T-helper 1 cell treated with Interleukin-12 subunit alpha and Interleukin-12 subunit beta and Interleukin-4 antibody, amounts not matched to agents 30 μg/mL and 1 μg/mL, for 36 hours (primary cell): ENCODE measurements at regions not wholly inside any gene's neighbourhood (a gene's known extent, or its start where the extent isn't known, plus 50 kb on each side); places are given as distances from the start of the nearest gene placed in this dataset.

Source experiments
- H3K27ac Mint-ChIP-seq: one replicate; pipeline ENCODE4 v1.8.0; 2021; ENCODE audit warnings: mild to moderate bottlenecking, mixed read lengths
- H3K27me3 Mint-ChIP-seq: one replicate; pipeline ENCODE4 v1.8.0; 2021; ENCODE audit warnings: low read depth, mixed read lengths
- H3K36me3 Mint-ChIP-seq: one replicate; pipeline ENCODE4 v1.8.0; 2021; ENCODE audit warnings: low read depth, mixed read lengths
- H3K4me1 Mint-ChIP-seq: one replicate; pipeline ENCODE4 v1.8.0; 2021; ENCODE audit warnings: low read depth, mixed read lengths
- H3K4me3 Mint-ChIP-seq: one replicate; pipeline ENCODE4 v1.8.0; 2021; ENCODE audit warnings: mild to moderate bottlenecking, moderate library complexity, mixed read lengths
- H3K9me3 Mint-ChIP-seq: one replicate; pipeline ENCODE4 v1.8.0; 2021; ENCODE audit warnings: mixed read lengths

DNA sequence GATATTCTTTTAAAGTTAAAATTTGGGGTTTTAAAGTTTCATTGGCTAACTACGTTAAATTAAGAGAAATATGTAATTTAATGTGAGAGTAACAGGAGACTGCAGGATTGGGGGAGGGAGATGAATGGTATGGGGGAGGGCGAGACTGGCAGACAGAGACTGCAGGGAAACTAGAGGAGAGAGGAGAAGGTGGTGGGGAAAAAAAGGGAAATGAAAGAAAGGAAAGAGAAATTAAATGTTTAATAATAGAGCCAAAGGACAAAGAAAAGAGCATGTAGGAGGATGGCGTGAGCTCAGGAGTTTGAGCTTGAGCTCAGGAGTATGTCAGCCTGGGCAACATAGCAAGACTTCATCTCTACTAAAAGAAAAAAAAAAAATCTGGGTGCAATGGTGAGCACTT is 115.9 kb downstream of the RFC3 start:
- Mint-ChIP-seq H3K27ac (no peak overlapping the region), H3K9me3 (no peaks in the 10 kb centered on the region), H3K4me1 (no peaks in the 10 kb centered on the region), H3K4me3 (no peak overlapping the region), H3K27me3 (no peaks in the 10 kb centered on the region), H3K36me3 (no peaks in the 10 kb centered on the region)

DNA sequence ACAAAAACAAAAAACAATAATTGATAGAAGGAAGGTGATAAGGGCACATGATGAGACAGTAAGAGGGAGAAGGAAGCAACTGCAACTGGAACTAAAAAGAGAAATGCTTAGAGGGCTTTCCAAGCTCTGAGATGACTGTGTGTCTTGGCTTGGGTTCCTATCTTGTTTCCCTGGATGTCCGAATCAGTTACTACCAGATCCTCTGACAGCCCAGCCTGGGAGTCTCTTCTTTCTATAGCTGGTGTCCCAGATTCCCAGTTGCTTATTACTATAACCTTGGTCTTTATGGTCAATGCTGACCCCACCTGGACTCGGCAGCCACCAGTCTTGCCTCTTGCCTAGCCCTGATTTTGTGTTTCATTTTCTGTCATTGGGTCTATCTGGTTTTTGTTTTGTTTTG is 116.4 kb downstream of the RFC3 start:
- no peaks in the 10 kb centered on the region for H3K4me1 Mint-ChIP-seq
- no peaks in the 10 kb centered on the region for H3K9me3 Mint-ChIP-seq
- H3K27ac Mint-ChIP-seq, result no peak overlapping the region
- H3K36me3 Mint-ChIP-seq, result no peaks in the 10 kb centered on the region
- H3K27me3 Mint-ChIP-seq, result no peaks in the 10 kb centered on the region
- no peak overlapping the region for H3K4me3 Mint-ChIP-seq

DNA sequence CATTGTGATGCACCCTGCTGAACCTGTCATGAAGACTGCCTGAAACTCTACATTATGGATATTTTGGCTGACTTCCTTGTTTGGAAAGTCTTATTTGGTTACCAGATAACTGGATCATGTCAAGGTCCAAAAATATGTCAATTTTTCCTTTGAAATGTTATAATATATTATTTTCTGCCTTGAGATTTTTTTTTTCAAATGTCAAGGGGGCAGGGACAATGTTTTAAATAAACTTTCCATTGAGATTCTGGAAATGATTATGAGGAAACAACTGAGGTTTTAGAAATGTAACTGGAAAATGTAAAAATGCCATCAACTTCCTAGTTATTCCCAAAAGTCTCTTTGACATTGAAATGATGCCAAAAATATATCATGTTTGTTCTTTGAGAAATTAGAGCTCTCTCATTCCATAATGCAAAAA is 117.0 kb downstream of the RFC3 start:
- no peak overlapping the region for H3K4me3 Mint-ChIP-seq
- H3K36me3 Mint-ChIP-seq, result no peaks in the 10 kb centered on the region
- H3K27me3 Mint-ChIP-seq, result no peaks in the 10 kb centered on the region
- H3K4me1 Mint-ChIP-seq, result no peaks in the 10 kb centered on the region
- no peaks in the 10 kb centered on the region for H3K9me3 Mint-ChIP-seq
- no peak overlapping the region for H3K27ac Mint-ChIP-seq

DNA sequence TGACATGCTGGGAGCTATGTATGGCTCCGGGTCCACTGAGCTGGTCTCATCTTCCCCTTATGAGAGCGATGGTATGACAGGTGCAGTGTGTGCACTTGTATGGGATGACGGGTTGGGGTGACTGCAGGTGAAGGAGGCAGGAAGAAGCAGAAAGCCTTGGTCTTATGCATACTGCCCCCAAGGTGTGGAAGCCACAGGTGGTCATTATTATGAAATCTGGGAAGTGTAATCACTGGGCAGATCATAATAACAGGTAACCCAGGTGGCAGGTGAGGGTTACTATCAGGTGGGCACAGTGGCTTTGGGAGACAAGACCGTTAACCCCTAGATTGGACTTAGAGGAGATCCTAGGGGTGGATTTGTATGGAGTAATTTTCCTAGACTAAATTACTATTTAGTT is 118.0 kb downstream of the RFC3 start:
- no peaks in the 10 kb centered on the region for H3K27me3 Mint-ChIP-seq
- no peaks in the 10 kb centered on the region for H3K4me1 Mint-ChIP-seq
- H3K36me3 Mint-ChIP-seq, result no peaks in the 10 kb centered on the region
- no peak overlapping the region for H3K27ac Mint-ChIP-seq
- H3K4me3 Mint-ChIP-seq, result no peak overlapping the region
- no peaks in the 10 kb centered on the region for H3K9me3 Mint-ChIP-seq

DNA sequence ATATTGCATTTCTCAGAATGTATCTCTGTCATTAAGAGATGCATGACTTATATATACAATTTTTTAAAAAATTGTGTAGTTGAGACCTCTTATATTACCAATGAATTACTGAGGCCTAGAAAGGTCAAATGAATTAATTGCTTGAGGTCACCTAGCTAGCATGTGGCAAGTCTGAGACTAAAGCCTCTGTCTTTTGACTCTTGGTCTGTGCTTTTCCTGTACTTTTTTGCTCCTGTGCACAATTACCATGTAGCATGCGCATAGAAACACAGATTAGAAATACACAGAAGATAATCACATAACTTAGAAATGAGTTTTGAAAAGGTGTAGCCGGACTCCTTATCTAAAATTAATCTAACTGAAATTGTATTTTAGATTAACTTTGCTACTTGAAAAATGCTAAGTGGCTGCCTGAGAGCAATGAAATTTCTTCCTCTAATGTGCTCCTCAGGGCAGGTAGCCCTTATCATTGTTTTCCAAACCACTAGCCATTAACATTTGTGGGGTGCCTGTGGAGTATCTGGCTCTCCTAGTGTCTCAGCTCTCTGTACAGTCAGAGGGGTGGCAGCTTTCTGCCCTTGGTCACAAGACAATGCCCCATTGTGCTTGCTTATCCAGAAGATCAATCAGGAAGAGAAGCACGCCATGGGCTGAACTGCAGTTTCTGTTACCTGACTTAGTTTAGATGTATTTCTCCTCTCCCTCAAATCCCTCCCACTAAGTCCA is 119.6 kb downstream of the RFC3 start:
- H3K27ac Mint-ChIP-seq, result no peak overlapping the region
- no peaks in the 10 kb centered on the region for H3K4me1 Mint-ChIP-seq
- H3K36me3 Mint-ChIP-seq, result no peaks in the 10 kb centered on the region
- H3K27me3 Mint-ChIP-seq, result no peaks in the 10 kb centered on the region
- H3K4me3 Mint-ChIP-seq, result no peak overlapping the region
- H3K9me3 Mint-ChIP-seq, result no peaks in the 10 kb centered on the region

DNA sequence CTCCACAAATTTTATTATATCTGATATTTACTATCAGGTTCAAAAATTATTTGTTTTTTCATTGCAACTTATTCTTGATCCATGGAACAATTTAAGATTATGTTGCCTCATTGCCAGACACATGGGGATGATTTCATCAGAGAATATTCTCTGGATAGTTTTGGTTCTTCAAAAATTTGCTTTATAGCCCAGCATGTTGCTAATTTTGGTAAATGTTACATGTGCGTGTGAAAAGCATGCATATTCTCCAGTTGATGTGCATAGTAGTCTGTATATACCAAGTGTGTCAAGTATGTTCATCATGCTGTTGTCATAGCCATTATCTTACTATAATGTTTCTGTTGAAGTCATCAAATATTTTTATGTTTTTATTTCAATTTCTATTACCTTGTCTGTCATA is 122.3 kb downstream of the RFC3 start:
- no peak overlapping the region for H3K4me3 Mint-ChIP-seq
- H3K27ac Mint-ChIP-seq, result no peak overlapping the region
- H3K9me3 Mint-ChIP-seq, result no peaks in the 10 kb centered on the region
- no peaks in the 10 kb centered on the region for H3K36me3 Mint-ChIP-seq
- H3K4me1 Mint-ChIP-seq, result no peaks in the 10 kb centered on the region
- no peaks in the 10 kb centered on the region for H3K27me3 Mint-ChIP-seq

DNA sequence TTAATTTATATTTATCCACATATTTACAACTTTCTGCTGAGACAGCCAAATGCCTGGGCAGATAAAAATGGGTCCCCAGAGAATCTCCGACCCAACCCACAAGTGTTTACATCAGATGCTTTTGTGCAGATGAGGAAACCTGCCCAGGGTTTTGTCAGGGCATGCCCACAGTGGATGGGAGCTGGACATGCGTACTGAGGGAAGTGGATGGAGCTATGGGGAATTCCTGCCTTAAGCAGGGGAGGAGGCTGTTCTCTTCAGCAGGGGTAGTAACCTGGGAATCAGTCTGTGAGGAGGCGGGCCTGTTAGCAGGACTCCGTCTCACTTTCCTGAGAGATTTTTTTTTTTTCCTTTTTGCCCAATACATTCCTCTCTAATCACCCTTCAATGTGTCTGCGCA is 122.9 kb downstream of the RFC3 start:
- no peaks in the 10 kb centered on the region for H3K36me3 Mint-ChIP-seq
- no peaks in the 10 kb centered on the region for H3K27me3 Mint-ChIP-seq
- no peak overlapping the region for H3K4me3 Mint-ChIP-seq
- H3K4me1 Mint-ChIP-seq, result no peaks in the 10 kb centered on the region
- no peak overlapping the region for H3K27ac Mint-ChIP-seq
- H3K9me3 Mint-ChIP-seq, result no peaks in the 10 kb centered on the region

DNA sequence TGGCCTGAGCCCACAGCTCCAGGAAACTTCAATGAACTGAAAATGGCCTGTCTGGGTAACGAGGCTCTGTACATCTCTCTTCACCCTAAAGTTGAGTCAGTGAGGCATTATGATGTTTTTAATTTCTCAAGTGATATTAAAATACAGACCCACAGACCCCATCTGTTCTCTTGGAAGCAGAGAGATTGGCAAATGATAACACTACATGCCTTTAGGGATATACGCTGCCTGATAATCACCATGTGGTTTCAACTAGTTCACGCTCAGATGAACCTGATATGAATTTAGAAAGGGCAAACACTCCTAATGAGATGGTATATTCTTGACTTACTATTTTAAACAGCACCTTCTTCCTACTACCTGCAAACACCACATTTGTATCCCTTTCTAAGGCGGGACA is 127.5 kb downstream of the RFC3 start:
- Mint-ChIP-seq H3K4me1 (no peaks in the 10 kb centered on the region), H3K27ac (no peak overlapping the region), H3K4me3 (no peak overlapping the region), H3K27me3 (no peaks in the 10 kb centered on the region), H3K36me3 (no peaks in the 10 kb centered on the region), H3K9me3 (no peaks in the 10 kb centered on the region)

DNA sequence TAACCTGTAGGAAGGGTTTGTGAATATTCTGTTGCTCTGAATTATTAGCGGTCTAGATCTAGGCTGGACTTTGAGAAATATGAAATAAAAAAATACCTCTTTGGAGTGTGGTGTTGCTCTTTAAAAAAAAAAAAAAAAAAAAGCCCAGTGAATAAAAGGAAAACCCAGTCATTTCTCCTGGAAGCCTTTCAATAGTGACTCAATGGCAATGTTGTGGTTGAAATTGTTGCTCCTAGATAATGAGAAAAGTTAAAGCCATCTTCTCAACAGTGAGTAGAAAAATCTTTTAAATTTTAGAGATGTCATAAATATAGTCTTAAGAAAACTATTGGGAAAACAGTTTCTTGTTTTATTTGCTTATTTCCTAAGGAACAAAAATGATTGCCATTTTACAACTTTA is 135.3 kb downstream of the RFC3 start:
- no peak overlapping the region for H3K4me3 Mint-ChIP-seq
- H3K4me1 Mint-ChIP-seq, result no peaks in the 10 kb centered on the region
- no peaks in the 10 kb centered on the region for H3K36me3 Mint-ChIP-seq
- no peak overlapping the region for H3K27ac Mint-ChIP-seq
- H3K9me3 Mint-ChIP-seq, result no peaks in the 10 kb centered on the region
- no peaks in the 10 kb centered on the region for H3K27me3 Mint-ChIP-seq

DNA sequence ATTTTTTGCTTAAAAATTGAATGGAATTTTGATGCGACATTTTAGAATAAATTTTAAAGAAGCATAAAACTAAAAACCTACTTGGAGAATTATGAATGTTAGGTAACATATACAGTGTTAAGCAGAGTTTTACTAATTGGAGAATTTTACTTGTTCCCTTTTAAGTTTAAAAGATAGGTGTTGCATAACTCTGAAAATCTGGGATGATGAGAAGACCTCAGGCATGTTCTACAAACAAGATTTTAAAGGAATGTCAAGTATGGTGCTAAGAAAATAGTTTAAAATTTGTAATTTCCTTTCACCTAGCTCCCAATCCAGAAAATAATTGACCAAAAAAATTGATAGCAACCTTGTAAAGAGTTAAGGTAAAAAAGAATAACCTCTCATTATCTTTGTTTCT is 135.8 kb downstream of the RFC3 start:
- Mint-ChIP-seq H3K27me3 (no peaks in the 10 kb centered on the region), H3K4me1 (no peaks in the 10 kb centered on the region), H3K36me3 (no peaks in the 10 kb centered on the region), H3K9me3 (no peaks in the 10 kb centered on the region), H3K27ac (no peak overlapping the region), H3K4me3 (no peak overlapping the region)

DNA sequence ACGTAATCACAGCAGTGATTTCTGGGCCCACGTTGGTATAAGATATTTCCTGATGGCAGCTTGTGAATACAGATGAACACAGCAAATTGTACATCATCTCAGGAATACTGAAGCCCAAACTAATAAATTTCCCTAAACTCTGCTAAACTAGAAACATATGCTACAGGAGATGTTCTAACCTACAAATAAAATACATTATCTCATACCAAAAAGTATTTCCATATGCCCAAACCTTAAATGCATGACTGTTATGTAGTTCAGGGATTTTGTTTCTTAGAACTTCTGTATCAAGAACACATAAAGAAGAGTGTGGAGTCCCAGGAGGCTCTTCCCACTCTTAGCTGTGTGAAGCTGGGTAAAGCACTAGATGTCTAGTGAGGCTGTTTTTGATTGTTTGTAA is 138.4 kb downstream of the RFC3 start:
- Mint-ChIP-seq H3K9me3 (no peaks in the 10 kb centered on the region), H3K4me1 (no peaks in the 10 kb centered on the region), H3K4me3 (no peak overlapping the region), H3K36me3 (no peaks in the 10 kb centered on the region), H3K27me3 (no peaks in the 10 kb centered on the region), H3K27ac (no peak overlapping the region)

DNA sequence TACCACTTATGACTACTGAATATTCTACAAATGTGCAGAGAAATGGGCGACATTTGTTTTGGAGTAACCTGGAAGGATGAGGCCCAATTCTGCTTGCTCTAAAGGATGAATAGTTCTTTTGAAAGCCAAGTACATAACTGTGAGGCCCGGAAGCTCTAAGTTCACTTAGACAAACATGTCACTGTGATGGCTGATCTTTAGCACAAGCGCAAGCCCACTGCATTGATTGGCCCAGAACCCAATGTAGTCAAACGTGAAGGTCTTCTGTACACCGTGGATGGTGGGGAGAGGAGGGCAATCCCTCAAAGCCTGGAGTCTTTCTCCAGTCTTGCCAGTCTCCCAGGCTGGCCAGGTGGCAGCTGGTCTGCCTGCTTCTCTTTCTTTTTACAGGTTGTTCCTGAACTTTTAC is 139.6 kb downstream of the RFC3 start:
- H3K4me3 Mint-ChIP-seq, result no peak overlapping the region
- H3K27me3 Mint-ChIP-seq, result no peaks in the 10 kb centered on the region
- no peak overlapping the region for H3K27ac Mint-ChIP-seq
- H3K36me3 Mint-ChIP-seq, result no peaks in the 10 kb centered on the region
- no peaks in the 10 kb centered on the region for H3K4me1 Mint-ChIP-seq
- no peaks in the 10 kb centered on the region for H3K9me3 Mint-ChIP-seq

DNA sequence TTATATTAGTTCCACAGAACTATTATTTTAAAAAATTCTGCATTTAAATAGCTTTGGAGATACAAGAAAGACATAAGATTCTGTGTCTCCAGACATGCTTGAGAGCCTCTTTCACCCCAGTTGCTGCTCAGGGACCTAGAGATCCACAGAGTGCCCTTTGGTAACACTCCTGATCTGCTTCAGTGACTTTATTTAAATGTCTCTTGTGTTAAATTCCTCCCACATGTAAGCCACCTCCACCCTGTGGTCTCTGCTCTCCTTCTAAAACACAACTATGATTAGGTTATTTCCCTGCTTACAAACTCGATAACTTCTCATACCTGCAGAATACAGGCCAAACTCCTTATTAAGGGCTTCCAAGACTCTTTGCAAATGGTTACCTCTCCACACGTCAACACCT is 141.0 kb downstream of the RFC3 start:
- H3K27ac Mint-ChIP-seq, result no peak overlapping the region
- no peak overlapping the region for H3K4me3 Mint-ChIP-seq
- H3K27me3 Mint-ChIP-seq, result no peaks in the 10 kb centered on the region
- H3K9me3 Mint-ChIP-seq, result no peaks in the 10 kb centered on the region
- H3K36me3 Mint-ChIP-seq, result no peaks in the 10 kb centered on the region
- no peaks in the 10 kb centered on the region for H3K4me1 Mint-ChIP-seq

DNA sequence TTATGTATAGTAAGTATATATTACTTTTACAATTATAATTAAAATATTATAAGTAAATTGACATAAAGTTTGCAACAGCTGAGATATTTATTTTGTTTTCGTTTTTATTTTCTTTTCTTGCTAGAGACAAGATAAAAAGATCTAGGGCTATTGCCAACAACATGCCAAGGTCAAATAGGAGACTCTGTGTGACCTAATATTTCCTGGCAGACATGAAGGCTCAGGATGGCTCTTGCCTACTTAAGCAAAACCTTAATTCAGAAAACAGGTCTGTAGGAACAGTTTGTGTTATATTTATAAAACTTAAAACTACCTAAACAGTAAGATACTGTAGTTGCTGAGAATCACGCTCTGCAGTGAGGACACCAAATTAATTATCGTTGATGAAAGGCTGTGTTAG is 145.2 kb downstream of the RFC3 start:
- Mint-ChIP-seq H3K4me3 (no peak overlapping the region), H3K4me1 (no peaks in the 10 kb centered on the region), H3K9me3 (no peaks in the 10 kb centered on the region), H3K27ac (no peak overlapping the region), H3K27me3 (no peaks in the 10 kb centered on the region), H3K36me3 (no peaks in the 10 kb centered on the region)

DNA sequence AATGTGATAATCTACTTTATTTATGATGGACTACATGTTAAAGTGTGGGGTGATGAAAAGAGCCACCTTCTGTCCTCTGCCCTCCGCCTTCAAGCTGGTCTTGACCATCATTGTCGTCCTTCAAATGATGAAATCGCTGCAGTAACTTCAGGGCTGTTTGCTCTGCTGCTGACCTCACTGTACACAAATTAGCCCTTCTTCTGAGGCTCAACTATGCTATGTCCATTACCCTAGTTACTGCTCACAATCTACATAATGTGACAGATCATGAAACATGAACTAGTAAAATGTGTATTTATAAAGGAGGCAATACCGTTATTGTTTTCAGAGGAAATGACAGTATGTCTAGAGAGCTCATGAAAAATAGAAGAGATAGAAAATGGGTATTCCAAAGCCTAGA is 145.9 kb downstream of the RFC3 start:
- H3K36me3 Mint-ChIP-seq, result no peaks in the 10 kb centered on the region
- no peak overlapping the region for H3K4me3 Mint-ChIP-seq
- H3K9me3 Mint-ChIP-seq, result no peaks in the 10 kb centered on the region
- H3K27me3 Mint-ChIP-seq, result no peaks in the 10 kb centered on the region
- H3K4me1 Mint-ChIP-seq, result no peaks in the 10 kb centered on the region
- no peak overlapping the region for H3K27ac Mint-ChIP-seq
